ENCODE measurements at regions not wholly inside any gene's neighbourhood (a gene's known extent, or its start where the extent isn't known, plus 50 kb on each side); places are given as distances from the start of the nearest gene placed in this dataset.
A peak's percentile ranks its signal among the peaks of the same experiment; 100 is the strongest.

DNA sequence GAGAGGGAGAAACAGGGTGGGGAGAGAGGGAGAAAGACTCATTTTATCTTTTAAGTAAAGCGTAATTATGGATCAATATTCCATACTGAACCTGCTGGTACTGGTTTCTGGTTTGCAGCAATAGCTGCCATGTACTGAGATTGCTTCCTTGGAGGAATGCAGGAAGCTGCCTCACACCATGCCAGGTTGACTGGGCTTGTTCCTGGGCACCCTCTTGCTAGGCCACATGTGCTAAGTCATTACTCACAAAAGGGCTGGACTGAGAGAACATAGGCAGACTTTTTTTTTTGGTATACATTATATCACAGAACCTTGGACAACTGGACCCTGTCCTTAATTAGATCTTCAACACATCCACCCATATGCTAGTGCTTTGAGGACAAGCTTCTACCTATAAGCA, 193.4 kb downstream of the ZNF621 start:
- TF ChIP-seq, protein P1, sequence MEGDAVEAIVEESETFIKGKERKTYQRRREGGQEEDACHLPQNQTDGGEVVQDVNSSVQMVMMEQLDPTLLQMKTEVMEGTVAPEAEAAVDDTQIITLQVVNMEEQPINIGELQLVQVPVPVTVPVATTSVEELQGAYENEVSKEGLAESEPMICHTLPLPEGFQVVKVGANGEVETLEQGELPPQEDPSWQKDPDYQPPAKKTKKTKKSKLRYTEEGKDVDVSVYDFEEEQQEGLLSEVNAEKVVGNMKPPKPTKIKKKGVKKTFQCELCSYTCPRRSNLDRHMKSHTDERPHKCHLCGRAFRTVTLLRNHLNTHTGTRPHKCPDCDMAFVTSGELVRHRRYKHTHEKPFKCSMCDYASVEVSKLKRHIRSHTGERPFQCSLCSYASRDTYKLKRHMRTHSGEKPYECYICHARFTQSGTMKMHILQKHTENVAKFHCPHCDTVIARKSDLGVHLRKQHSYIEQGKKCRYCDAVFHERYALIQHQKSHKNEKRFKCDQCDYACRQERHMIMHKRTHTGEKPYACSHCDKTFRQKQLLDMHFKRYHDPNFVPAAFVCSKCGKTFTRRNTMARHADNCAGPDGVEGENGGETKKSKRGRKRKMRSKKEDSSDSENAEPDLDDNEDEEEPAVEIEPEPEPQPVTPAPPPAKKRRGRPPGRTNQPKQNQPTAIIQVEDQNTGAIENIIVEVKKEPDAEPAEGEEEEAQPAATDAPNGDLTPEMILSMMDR (IDR thresholded peaks at IDR 0.05) = no peak
- no peak for TF ChIP-seq POLR2A (IDR thresholded peaks at IDR 0.05)
- Histone ChIP-seq H3K4me3 (no peak overlapping the region), H3K27ac (no peak overlapping the region), H3K36me3 (no peaks in the 10 kb centered on the region), H3K9me3 (no peaks in the 10 kb centered on the region), H3K4me1 (peaks cover 0 to 20% (median 7%) of the 10 kb centered on the region in 12 donors), H3K27me3 (no peaks in the 10 kb centered on the region)
- 92 to 100% (median 99%) methylated on average over 1 of the region's 1 CpG for WGBS, 4 donors
- DNase-seq (no peak), ATAC-seq (no peak)
- intact Hi-C loops (cut with DNase I) = loop anchor here in 5 of 10 donors (10.0 kb wide), 5 partner anchors 123 to 1157 kb away; no protein-coding TSS in a partner anchor

DNA sequence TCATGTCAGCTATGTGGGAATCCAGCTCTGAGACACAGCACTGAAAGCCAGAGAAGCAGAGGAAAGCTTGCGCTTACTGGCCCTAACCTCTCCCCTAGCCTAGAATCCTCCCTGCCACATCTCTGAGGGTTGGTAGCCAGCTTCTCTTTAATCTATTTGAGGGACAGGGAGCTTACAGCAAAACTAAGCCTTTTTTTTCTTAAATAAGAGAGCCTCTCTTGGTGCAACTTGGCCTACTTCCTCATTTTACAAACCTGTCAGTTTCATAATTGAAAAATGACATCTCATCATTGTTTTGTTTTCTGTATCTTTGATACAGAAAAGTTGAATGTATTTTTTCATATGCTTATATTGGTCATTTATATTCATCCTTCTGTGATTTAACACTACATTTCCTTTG, 193.9 kb downstream of the ZNF621 start:
- TF ChIP-seq, protein P1 (IDR thresholded peaks at IDR 0.05) = no peak
- TF ChIP-seq POLR2A (IDR thresholded peaks at IDR 0.05) = no peak
- H3K4me1 ChIP-seq = peaks cover 0 to 15% (median 2%) of the 10 kb centered on the region in 12 donors
- intact Hi-C loops (cut with DNase I) = loop anchor here in 5 of 10 donors (10.0 kb wide), 5 partner anchors 124 to 1156 kb away; no protein-coding TSS in a partner anchor
- ATAC-seq = no peak
- H3K9me3 ChIP-seq = no peaks in the 10 kb centered on the region
- H3K27me3 ChIP-seq = no peaks in the 10 kb centered on the region
- no peak for DNase-seq
- H3K36me3 ChIP-seq = no peaks in the 10 kb centered on the region
- H3K27ac ChIP-seq = no peak overlapping the region
- H3K4me3 ChIP-seq = no peak overlapping the region
- WGBS, 4 donors = 85 to 100% (median 93%) methylated on average over 1 of the region's 1 CpG

GRCh38 chr3:40719660-40720287, 195.0 kb downstream of the ZNF621 start:
- H3K4me3 ChIP-seq = no peak overlapping the region
- H3K9me3 ChIP-seq = no peaks in the 10 kb centered on the region
- TF ChIP-seq, protein P1 (IDR thresholded peaks at IDR 0.05) = peak in 11 of 12 donors; percentile 25 to 62 (median 40)
- TF ChIP-seq POLR2A (IDR thresholded peaks at IDR 0.05) = no peak
- H3K4me1 ChIP-seq = peaks cover 0 to 8% (median 0%) of the 10 kb centered on the region in 12 donors
- intact Hi-C loops (cut with DNase I) = loop anchor here in 5 of 10 donors (5.0 to 10.0 kb wide), 6 partner anchors 125 to 1155 kb away; no protein-coding TSS in a partner anchor
- no peaks in the 10 kb centered on the region for H3K27me3 ChIP-seq
- H3K36me3 ChIP-seq = no peaks in the 10 kb centered on the region
- ATAC-seq (no peak), DNase-seq (no peak)
- 78 to 79% (median 78%) methylated on average over 11 of the region's 11 CpGs for WGBS, 4 donors
- no peak overlapping the region for H3K27ac ChIP-seq

GRCh38 chr3:40720341-40720740, 195.6 kb downstream of the ZNF621 start:
- Histone ChIP-seq H3K36me3 (no peaks in the 10 kb centered on the region), H3K4me1 (peaks cover 0 to 8% (median 0%) of the 10 kb centered on the region in 12 donors), H3K27me3 (no peaks in the 10 kb centered on the region), H3K4me3 (no peak overlapping the region), H3K9me3 (no peaks in the 10 kb centered on the region), H3K27ac (no peak overlapping the region)
- DNase-seq (no peak), ATAC-seq (no peak)
- 85 to 91% (median 88%) methylated on average over 4 of the region's 4 CpGs for WGBS, 4 donors
- intact Hi-C loops (cut with DNase I) = loop anchor here in 1 of 10 donors (5.0 kb wide), 1 partner anchor 482 kb away; no protein-coding TSS in a partner anchor
- TF ChIP-seq POLR2A (IDR thresholded peaks at IDR 0.05) = no peak
- TF ChIP-seq, protein P1 (IDR thresholded peaks at IDR 0.05) = no peak

Measured in heart left ventricle (tissue), 16 donors.